ENCODE measurements at regions not wholly inside any gene's neighbourhood (a gene's known extent, or its start where the extent isn't known, plus 50 kb on each side); places are given as distances from the start of the nearest gene placed in this dataset.

GRCh38 chr9:134516464-134516863, 125.1 kb upstream of the COL5A1 start:
- no peak overlapping the region for H3K27ac ChIP-seq
- no peaks in the 10 kb centered on the region for H3K27me3 ChIP-seq (ENCODE audit: insufficient read depth, low read depth, severe bottlenecking)
- no peak for TF ChIP-seq CTCF (IDR thresholded peaks at IDR 0.05; ENCODE audit: low read depth, low read length)
- no peaks in the 10 kb centered on the region for H3K36me3 ChIP-seq
- DNase-seq, result no peak
- H3K9me3 ChIP-seq (ENCODE audit: severe bottlenecking), result peaks cover 7% of the 10 kb centered on the region
- H3K4me3 ChIP-seq (ENCODE audit: low read depth, low read length), result no peak overlapping the region

- Histone ChIP-seq H3K9me3 (ENCODE audit: severe bottlenecking) (peaks cover 7% of the 10 kb centered on the region), H3K4me3 (ENCODE audit: low read depth, low read length) (no peak overlapping the region), H3K27me3 (ENCODE audit: insufficient read depth, low read depth, severe bottlenecking) (no peaks in the 10 kb centered on the region), H3K27ac (no peak overlapping the region), H3K36me3 (no peaks in the 10 kb centered on the region)
- no peak for TF ChIP-seq CTCF (IDR thresholded peaks at IDR 0.05; ENCODE audit: low read depth, low read length)
- no peak for DNase-seq
Measured at GRCh38 chr9:134517069-134517680, 124.4 kb upstream of the COL5A1 start.

- no peak for TF ChIP-seq CTCF (IDR thresholded peaks at IDR 0.05; ENCODE audit: low read depth, low read length)
- H3K27ac ChIP-seq, result no peak overlapping the region
- no peak overlapping the region for H3K4me3 ChIP-seq (ENCODE audit: low read depth, low read length)
- no peaks in the 10 kb centered on the region for H3K36me3 ChIP-seq
- peaks cover 7% of the 10 kb centered on the region for H3K9me3 ChIP-seq (ENCODE audit: severe bottlenecking)
- no peak for DNase-seq
- H3K27me3 ChIP-seq (ENCODE audit: insufficient read depth, low read depth, severe bottlenecking), result no peaks in the 10 kb centered on the region
Measured at GRCh38 chr9:134518004-134518606, 123.5 kb upstream of the COL5A1 start.

- no peak for TF ChIP-seq CTCF (IDR thresholded peaks at IDR 0.05; ENCODE audit: low read depth, low read length)
- Histone ChIP-seq H3K9me3 (ENCODE audit: severe bottlenecking) (peaks cover under 1% of the 10 kb centered on the region), H3K27me3 (ENCODE audit: insufficient read depth, low read depth, severe bottlenecking) (no peaks in the 10 kb centered on the region), H3K4me3 (ENCODE audit: low read depth, low read length) (no peak overlapping the region), H3K27ac (no peak overlapping the region), H3K36me3 (no peaks in the 10 kb centered on the region)
- no peak for DNase-seq
Measured at GRCh38 chr9:134519375-134520070, 122.1 kb upstream of the COL5A1 start.

GRCh38 chr9:134521817-134522501, 119.6 kb upstream of the COL5A1 start:
- Histone ChIP-seq H3K27me3 (ENCODE audit: insufficient read depth, low read depth, severe bottlenecking) (no peaks in the 10 kb centered on the region), H3K36me3 (no peaks in the 10 kb centered on the region), H3K4me3 (ENCODE audit: low read depth, low read length) (no peak overlapping the region), H3K9me3 (ENCODE audit: severe bottlenecking) (no peaks in the 10 kb centered on the region), H3K27ac (no peak overlapping the region)
- TF ChIP-seq CTCF (IDR thresholded peaks at IDR 0.05; ENCODE audit: low read depth, low read length), result no peak
- no peak for DNase-seq
